DOHH2 (cell line): ENCODE measurements at regions not wholly inside any gene's neighbourhood (a gene's known extent, or its start where the extent isn't known, plus 50 kb on each side); places are given as distances from the start of the nearest gene placed in this dataset.

Experiments
- H3F3A ChIP-seq: fragments of 200-600 bp; sonication (generic), shearing (Covaris generic); 2 replicates; pipeline ENCODE4 v1.6.0; 2016; ENCODE audit warnings: antibody characterized with exemption, mild to moderate bottlenecking; ENCODE audit not compliant: control insufficient read depth, insufficient read depth
- H3K27ac ChIP-seq: fragments of 200-600 bp; sonication (generic); 2 replicates; pipeline ENCODE4 v1.5.1; 2014; ENCODE audit warnings: low read depth, mild to moderate bottlenecking, low read length, moderate library complexity
- H3K27me3 ChIP-seq: fragments of 200-600 bp; sonication (generic); 2 replicates; pipeline ENCODE4 v1.6.1; 2014; ENCODE audit warnings: mild to moderate bottlenecking, low read length, mixed read lengths; ENCODE audit not compliant: control insufficient read depth
- H3K36me3 ChIP-seq: fragments of 200-600 bp; sonication (generic); 2 replicates; pipeline ENCODE4 v1.6.1; 2014; ENCODE audit warnings: mild to moderate bottlenecking, low read length, moderate library complexity, mixed read lengths; ENCODE audit not compliant: control insufficient read depth
- H3K4me1 ChIP-seq: fragments of 200-600 bp; sonication (generic); 2 replicates; pipeline ENCODE4 v1.6.1; 2014; ENCODE audit warnings: mild to moderate bottlenecking, low read length, mixed read lengths; ENCODE audit not compliant: control insufficient read depth
- H3K4me2 ChIP-seq: fragments of 200-600 bp; sonication (generic); 2 replicates; pipeline ENCODE4 v1.6.0; 2014; ENCODE audit warnings: mild to moderate bottlenecking, low read length, moderate library complexity
- H3K4me3 ChIP-seq: fragments of 200-600 bp; sonication (generic); 2 replicates; pipeline ENCODE4 v1.5.1; 2014; ENCODE audit warnings: mild to moderate bottlenecking, low read length, mixed read lengths
- H3K79me2 ChIP-seq: fragments of 200-600 bp; sonication (generic); 2 replicates; pipeline ENCODE4 v1.6.1; 2014; ENCODE audit warnings: mild to moderate bottlenecking, low read length, mixed read lengths; ENCODE audit not compliant: control insufficient read depth
- H3K9me2 ChIP-seq: fragments of 200-600 bp; sonication (generic); replicated peaks from 2 replicates; pipeline ENCODE4 v1.6.1; 2014; ENCODE audit warnings: mild to moderate bottlenecking, low read length, mixed read lengths; ENCODE audit not compliant: control insufficient read depth
- H3K9me3 ChIP-seq: fragments of 200-600 bp; sonication (generic); 2 replicates; pipeline ENCODE4 v1.6.1; 2014; ENCODE audit warnings: antibody characterized with exemption, low read length, mixed read lengths; ENCODE audit not compliant: control insufficient read depth, insufficient read depth
- H4K20me1 ChIP-seq: fragments of 200-600 bp; sonication (generic); 2 replicates; pipeline ENCODE4 v1.6.0; 2014; ENCODE audit warnings: low read depth, mild to moderate bottlenecking, antibody characterized with exemption, low read length, moderate library complexity; ENCODE audit not compliant: control insufficient read depth, insufficient read depth
- CTCF ChIP-seq: fragments of 200-600 bp; sonication (generic); IDR thresholded peaks from one replicate; pipeline ENCODE4 v1.5.1; 2014; ENCODE audit warnings: antibody characterized with exemption, mild to moderate bottlenecking, low read depth, low read length; ENCODE audit not compliant: poor library complexity, severe bottlenecking
- EZH2phosphoT487 ChIP-seq: fragments of 200-600 bp; sonication (generic); IDR thresholded peaks from 2 replicates; pipeline ENCODE4 v1.6.1; 2017; ENCODE audit warnings: borderline replicate concordance, mild to moderate bottlenecking, antibody characterized with exemption, low read length, moderate library complexity, mixed read lengths

GRCh38 chr11:101692980-101693379 is 109.2 kb upstream of the TRPC6 start:
- Histone ChIP-seq H3K4me3 (no peak overlapping the region), H3K4me2 (no peak overlapping the region), H3K9me3 (no peaks in the 10 kb centered on the region), H4K20me1 (no peaks in the 10 kb centered on the region), H3F3A (no peaks in the 10 kb centered on the region), H3K79me2 (no peaks in the 10 kb centered on the region), H3K36me3 (no peaks in the 10 kb centered on the region), H3K9me2 (no peaks in the 10 kb centered on the region), H3K27me3 (no peaks in the 10 kb centered on the region), H3K4me1 (no peaks in the 10 kb centered on the region), H3K27ac (no peak overlapping the region)
- no peak for TF ChIP-seq EZH2phosphoT487
- TF ChIP-seq CTCF: no peak

- H3K27ac ChIP-seq: no peak overlapping the region
- no peak for TF ChIP-seq CTCF
- no peak for TF ChIP-seq EZH2phosphoT487
Observed at GRCh38 chr11:101686514-101686913, 102.7 kb upstream of the TRPC6 start.

GRCh38 chr11:101668236-101668635 is 84.4 kb upstream of the TRPC6 start:
- Histone ChIP-seq H3F3A (no peaks in the 10 kb centered on the region), H3K9me2 (no peaks in the 10 kb centered on the region), H3K36me3 (no peaks in the 10 kb centered on the region), H3K27me3 (no peaks in the 10 kb centered on the region), H3K79me2 (no peaks in the 10 kb centered on the region), H3K4me3 (no peak overlapping the region), H3K4me2 (no peak overlapping the region), H3K27ac (no peak overlapping the region), H3K4me1 (no peaks in the 10 kb centered on the region), H4K20me1 (no peaks in the 10 kb centered on the region), H3K9me3 (no peaks in the 10 kb centered on the region)
- TF ChIP-seq EZH2phosphoT487 (no peak), CTCF (no peak)

More at GRCh38 chr11:101686514-101686913, 102.7 kb upstream of the TRPC6 start:
- Histone ChIP-seq H3K9me2 (no peaks in the 10 kb centered on the region), H3K4me1 (no peaks in the 10 kb centered on the region), H3K4me2 (no peak overlapping the region), H4K20me1 (no peaks in the 10 kb centered on the region), H3K36me3 (no peaks in the 10 kb centered on the region), H3K4me3 (no peak overlapping the region), H3K79me2 (no peaks in the 10 kb centered on the region), H3K9me3 (no peaks in the 10 kb centered on the region), H3K27me3 (no peaks in the 10 kb centered on the region), H3F3A (no peaks in the 10 kb centered on the region)

GRCh38 chr11:101666916-101667315 is 83.1 kb upstream of the TRPC6 start:
- H3K4me2 ChIP-seq: no peak overlapping the region
- no peaks in the 10 kb centered on the region for H3K9me2 ChIP-seq
- H3K36me3 ChIP-seq: no peaks in the 10 kb centered on the region
- no peak overlapping the region for H3K27ac ChIP-seq
- H3K4me1 ChIP-seq: no peaks in the 10 kb centered on the region
- no peaks in the 10 kb centered on the region for H3K27me3 ChIP-seq
- no peaks in the 10 kb centered on the region for H4K20me1 ChIP-seq
- H3K9me3 ChIP-seq: no peaks in the 10 kb centered on the region
- H3F3A ChIP-seq: no peaks in the 10 kb centered on the region
- H3K79me2 ChIP-seq: no peaks in the 10 kb centered on the region
- TF ChIP-seq CTCF: no peak
- no peak for TF ChIP-seq EZH2phosphoT487
- no peak overlapping the region for H3K4me3 ChIP-seq
